Natural killer cell (primary cell): ENCODE measurements at regions not wholly inside any gene's neighbourhood (a gene's known extent, or its start where the extent isn't known, plus 50 kb on each side); places are given as distances from the start of the nearest gene placed in this dataset.

Experiments used
- ATAC-seq, 3 donors: fragments of 150-1000 bp in 2 of 3; fragments of 200-7000 bp in 1 of 3; cut with Tn5 transposase; 1 replicate in 1 of 3; 2 replicates in 2 of 3; pipeline ENCODE4 v1.10.0; 2021; ENCODE audit warnings: mild to moderate bottlenecking in 2 of 3, moderate library complexity in 2 of 3
- DNase-seq, 2 donors: peaks; one replicate each; pipeline versions ENCODE4 v3.0.0 to v3.0.0-alpha.2; 2013 to 2021; ENCODE audit warnings: mixed read lengths in 1 of 2
- H3K27ac ChIP-seq: one replicate; pipeline ENCODE4 v1.5.1; 2013; ENCODE audit warnings: mild to moderate bottlenecking, low read length
- H3K27me3 ChIP-seq: one replicate; pipeline ENCODE4 v1.6.1; 2013; ENCODE audit warnings: low read length; ENCODE audit not compliant: control insufficient read depth, insufficient read depth
- H3K36me3 ChIP-seq: one replicate; pipeline ENCODE4 v1.6.1; 2013; ENCODE audit warnings: low read length; ENCODE audit not compliant: control insufficient read depth, insufficient read depth
- H3K4me1 ChIP-seq: one replicate; pipeline ENCODE4 v1.6.1; 2013; ENCODE audit warnings: low read length; ENCODE audit not compliant: control insufficient read depth, insufficient read depth
- H3K4me3 ChIP-seq: one replicate; pipeline ENCODE4 v1.5.1; 2013; ENCODE audit warnings: low read length
- H3K9me3 ChIP-seq: one replicate; pipeline ENCODE4 v1.6.1; 2013; ENCODE audit warnings: low read length; ENCODE audit not compliant: control insufficient read depth, insufficient read depth
- H3K27ac Mint-ChIP-seq, 2 donors: one replicate each; pipeline ENCODE4 v1.8.0; 2022; ENCODE audit warnings: mild to moderate bottlenecking in 2 of 2, mixed read lengths in 2 of 2, moderate library complexity in 1 of 2
- H3K27me3 Mint-ChIP-seq, 2 donors: one replicate each; pipeline ENCODE4 v1.8.0; 2022; ENCODE audit warnings: low read depth in 2 of 2, mixed read lengths in 2 of 2
- H3K36me3 Mint-ChIP-seq: one replicate; pipeline ENCODE4 v1.8.0; 2022; ENCODE audit warnings: mixed read lengths
- H3K4me1 Mint-ChIP-seq, 2 donors: one replicate each; pipeline ENCODE4 v1.8.0; 2022; ENCODE audit warnings: mixed read lengths in 2 of 2
- H3K4me3 Mint-ChIP-seq: one replicate; pipeline ENCODE4 v1.8.0; 2022; ENCODE audit warnings: mild to moderate bottlenecking, moderate library complexity, mixed read lengths
- H3K9me3 Mint-ChIP-seq, 2 donors: one replicate each; pipeline ENCODE4 v1.8.0; 2022; ENCODE audit warnings: mixed read lengths in 2 of 2
- WGBS: methylation state at CpG from one replicate; pipeline ENCODE4 v1.1.7; 2013; ENCODE audit warnings: missing lambda C conversion rate; ENCODE audit not compliant: insufficient coverage; 5-methylcytosine and 5-hydroxymethylcytosine counted together
- intact Hi-C: fragments of 100-400 bp; cut with micrococcal nuclease; formaldehyde crosslinking; loops from one replicate; pipeline ENCODE4 v1.14.2; 2022
- TF ChIP-seq, protein P1 (sequence below): fragments of 200-600 bp; IDR thresholded peaks from one replicate; pipeline ENCODE4 v1.8.0; 2022; ENCODE audit warnings: antibody characterized with exemption

DNA sequence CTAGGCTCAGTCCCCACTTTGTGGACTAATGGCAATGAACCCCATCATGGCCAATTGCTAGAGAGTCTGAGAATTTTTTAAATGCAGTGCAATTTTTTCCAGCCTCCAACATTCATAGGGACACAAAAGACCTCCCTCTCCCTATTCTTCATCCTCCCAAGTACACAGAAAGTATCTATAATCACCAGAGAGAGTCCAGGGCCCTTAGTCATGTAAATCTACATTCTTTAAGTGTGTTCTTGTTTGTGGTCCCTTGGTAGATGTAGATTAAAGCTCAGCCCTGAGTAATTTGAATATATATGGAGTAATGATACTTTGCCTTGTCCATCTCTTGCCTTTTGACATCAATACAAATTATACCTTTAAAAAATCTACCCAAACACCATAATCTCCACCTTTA, 51.3 kb upstream of the ATXN3L start:
- Histone ChIP-seq H3K9me3 (no peaks in the 10 kb centered on the region), H3K4me1 (no peaks in the 10 kb centered on the region), H3K36me3 (no peaks in the 10 kb centered on the region), H3K4me3 (no peak overlapping the region), H3K27me3 (no peaks in the 10 kb centered on the region), H3K27ac (no peak overlapping the region)
- Mint-ChIP-seq H3K9me3 (no peaks in the 10 kb centered on the region), H3K36me3 (no peaks in the 10 kb centered on the region), H3K4me3 (no peak overlapping the region), H3K27ac (no peak overlapping the region), H3K4me1 (peaks cover 11 to 14% of the 10 kb centered on the region in 2 donors), H3K27me3 (peaks cover 0 to 34% of the 10 kb centered on the region in 2 donors)
- no peak for ATAC-seq
- TF ChIP-seq, protein P1, sequence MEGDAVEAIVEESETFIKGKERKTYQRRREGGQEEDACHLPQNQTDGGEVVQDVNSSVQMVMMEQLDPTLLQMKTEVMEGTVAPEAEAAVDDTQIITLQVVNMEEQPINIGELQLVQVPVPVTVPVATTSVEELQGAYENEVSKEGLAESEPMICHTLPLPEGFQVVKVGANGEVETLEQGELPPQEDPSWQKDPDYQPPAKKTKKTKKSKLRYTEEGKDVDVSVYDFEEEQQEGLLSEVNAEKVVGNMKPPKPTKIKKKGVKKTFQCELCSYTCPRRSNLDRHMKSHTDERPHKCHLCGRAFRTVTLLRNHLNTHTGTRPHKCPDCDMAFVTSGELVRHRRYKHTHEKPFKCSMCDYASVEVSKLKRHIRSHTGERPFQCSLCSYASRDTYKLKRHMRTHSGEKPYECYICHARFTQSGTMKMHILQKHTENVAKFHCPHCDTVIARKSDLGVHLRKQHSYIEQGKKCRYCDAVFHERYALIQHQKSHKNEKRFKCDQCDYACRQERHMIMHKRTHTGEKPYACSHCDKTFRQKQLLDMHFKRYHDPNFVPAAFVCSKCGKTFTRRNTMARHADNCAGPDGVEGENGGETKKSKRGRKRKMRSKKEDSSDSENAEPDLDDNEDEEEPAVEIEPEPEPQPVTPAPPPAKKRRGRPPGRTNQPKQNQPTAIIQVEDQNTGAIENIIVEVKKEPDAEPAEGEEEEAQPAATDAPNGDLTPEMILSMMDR: no peak
- no peak for DNase-seq
- intact Hi-C loops: no loop called here

DNA sequence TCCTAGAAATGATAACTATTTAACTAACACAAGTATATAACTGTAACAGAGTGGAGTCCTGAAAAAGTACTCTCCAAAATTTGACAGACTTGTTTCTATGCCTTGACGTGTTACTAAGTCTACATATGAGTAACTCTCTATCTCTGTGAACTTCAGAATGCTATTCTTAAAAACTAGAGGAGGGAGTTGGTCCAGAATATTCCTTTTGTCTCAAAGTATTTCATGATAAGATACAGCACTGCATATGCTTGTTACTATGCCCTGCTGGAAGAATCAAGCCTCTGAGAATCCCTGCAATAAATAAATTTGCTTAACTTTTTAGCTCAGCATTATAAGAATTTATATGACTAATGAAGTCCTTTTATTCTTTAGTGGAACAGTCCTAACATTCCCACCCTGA, 50.9 kb upstream of the ATXN3L start:
- Mint-ChIP-seq H3K36me3 (no peaks in the 10 kb centered on the region), H3K27me3 (peaks cover 0 to 38% of the 10 kb centered on the region in 2 donors), H3K4me1 (peaks cover 14 to 15% of the 10 kb centered on the region in 2 donors), H3K4me3 (no peak overlapping the region), H3K27ac (no peak overlapping the region), H3K9me3 (no peaks in the 10 kb centered on the region)
- intact Hi-C loops: no loop called here
- no peak overlapping the region for H3K27ac ChIP-seq
- ATAC-seq (no peak), DNase-seq (no peak)
- no peaks in the 10 kb centered on the region for H3K4me1 ChIP-seq
- H3K9me3 ChIP-seq: no peaks in the 10 kb centered on the region
- no peaks in the 10 kb centered on the region for H3K27me3 ChIP-seq
- H3K4me3 ChIP-seq: no peak overlapping the region
- H3K36me3 ChIP-seq: no peaks in the 10 kb centered on the region
- no CpG with 5 or more reads among the region's 1 CpG for WGBS
- TF ChIP-seq, protein P1: no peak
